HG02840 (cell line): ENCODE measurements at regions not wholly inside any gene's neighbourhood (a gene's known extent, or its start where the extent isn't known, plus 50 kb on each side); places are given as distances from the start of the nearest gene placed in this dataset.

Experiments used
- ATAC-seq: cut with Tn5 transposase; IDR thresholded peaks from one replicate; pipeline ENCODE4 v1.9.1; 2021; ENCODE audit warnings: mild to moderate bottlenecking, moderate library complexity, moderate number of reproducible peaks; ENCODE audit not compliant: unreplicated experiment, low FRiP score

- ATAC-seq, result no peak
Observed at GRCh38 chr13:74695021-74695800, 561.0 kb upstream of the KLF12 start.

- no peak for ATAC-seq
Observed at GRCh38 chr13:74687442-74688182, 553.4 kb upstream of the KLF12 start.

- ATAC-seq, result no peak
Observed at GRCh38 chr13:74683411-74683810, 549.2 kb upstream of the KLF12 start.

- no peak for ATAC-seq
Observed at GRCh38 chr13:74682746-74683145, 548.5 kb upstream of the KLF12 start.

GRCh38 chr13:74681891-74682290 lies 547.7 kb upstream of the KLF12 start:
- ATAC-seq, result no peak

GRCh38 chr13:74678308-74678965 lies 544.2 kb upstream of the KLF12 start:
- ATAC-seq, result no peak

GRCh38 chr13:74675972-74676371 lies 541.8 kb upstream of the KLF12 start:
- ATAC-seq, result no peak

- ATAC-seq, result no peak
Observed at GRCh38 chr13:74675182-74675581, 541.0 kb upstream of the KLF12 start.

GRCh38 chr13:74674720-74675119 lies 540.5 kb upstream of the KLF12 start:
- ATAC-seq, result no peak

- no peak for ATAC-seq
Observed at GRCh38 chr13:74669149-74669548, 534.9 kb upstream of the KLF12 start.

GRCh38 chr13:74667656-74668203 lies 533.5 kb upstream of the KLF12 start:
- ATAC-seq, result no peak

GRCh38 chr13:74662905-74663304 lies 528.7 kb upstream of the KLF12 start:
- ATAC-seq, result no peak

- no peak for ATAC-seq
Observed at GRCh38 chr13:74661851-74662250, 527.6 kb upstream of the KLF12 start.

- ATAC-seq, result no peak
Observed at GRCh38 chr13:74657765-74658164, 523.6 kb upstream of the KLF12 start.

- no peak for ATAC-seq
Observed at GRCh38 chr13:74651121-74651520, 516.9 kb upstream of the KLF12 start.

GRCh38 chr13:74647991-74648390 lies 513.8 kb upstream of the KLF12 start:
- no peak for ATAC-seq

GRCh38 chr13:74647211-74647610 lies 513.0 kb upstream of the KLF12 start:
- ATAC-seq, result no peak

- no peak for ATAC-seq
Observed at GRCh38 chr13:74646091-74646490, 511.9 kb upstream of the KLF12 start.

- no peak for ATAC-seq
Observed at GRCh38 chr13:74645586-74645985, 511.4 kb upstream of the KLF12 start.

- no peak for ATAC-seq
Observed at GRCh38 chr13:74644229-74644628, 510.0 kb upstream of the KLF12 start.

- no peak for ATAC-seq
Observed at GRCh38 chr13:74641586-74641985, 507.4 kb upstream of the KLF12 start.
